Activated naive CD4-positive, alpha-beta T cell treated with anti-CD3 and anti-CD28 coated beads, Interleukin-2, amount 10 ng/mL, durations not matched to agents 7 days and 5 days (primary cell): ENCODE measurements at regions not wholly inside any gene's neighbourhood (a gene's known extent, or its start where the extent isn't known, plus 50 kb on each side); places are given as distances from the start of the nearest gene placed in this dataset.
A peak's percentile ranks its signal among the peaks of the same experiment; 100 is the strongest.

Experiments
- CTCF ChIA-PET: fragments of 350-600 bp; sonication (Branson Sonifier 250); formaldehyde crosslinking; loops from one replicate; lab custom pipeline; 2021; ENCODE audit warnings: antibody characterized with exemption; lab: Charles Lee
- DNase-seq: peaks from one replicate; pipeline ENCODE4 v3.0.0-alpha.2; 2020
- H3K27ac Mint-ChIP-seq: one replicate; pipeline ENCODE4 v1.8.0; 2021; ENCODE audit warnings: mild to moderate bottlenecking, moderate library complexity, mixed read lengths
- H3K27me3 Mint-ChIP-seq: one replicate; pipeline ENCODE4 v1.8.0; 2021; ENCODE audit warnings: mild to moderate bottlenecking, mixed read lengths
- H3K36me3 Mint-ChIP-seq: one replicate; pipeline ENCODE4 v1.8.0; 2021; ENCODE audit warnings: mixed read lengths
- H3K4me1 Mint-ChIP-seq: one replicate; pipeline ENCODE4 v1.8.0; 2021; ENCODE audit warnings: mixed read lengths
- H3K4me3 Mint-ChIP-seq: one replicate; pipeline ENCODE4 v1.8.0; 2021; ENCODE audit warnings: mild to moderate bottlenecking, moderate library complexity, mixed read lengths
- H3K9me3 Mint-ChIP-seq: one replicate; pipeline ENCODE4 v1.8.0; 2021; ENCODE audit warnings: mixed read lengths

GRCh38 chr14:56491299-56492285 lies 88.0 kb upstream of the TMEM260 start:
- H3K4me1 Mint-ChIP-seq = peaks cover 2% of the 10 kb centered on the region
- no peaks in the 10 kb centered on the region for H3K9me3 Mint-ChIP-seq
- peak; percentile 40 for DNase-seq
- no peaks in the 10 kb centered on the region for H3K36me3 Mint-ChIP-seq
- CTCF ChIA-PET = interaction anchor here (0.6 to 3.7 kb wide), 23 partner anchors 9 to 830 kb away, joined by 3 to 12 read pairs (median 4); no protein-coding TSS in a partner anchor
- no peak overlapping the region for H3K27ac Mint-ChIP-seq
- no peaks in the 10 kb centered on the region for H3K27me3 Mint-ChIP-seq
- H3K4me3 Mint-ChIP-seq = no peak overlapping the region

- H3K27me3 Mint-ChIP-seq = no peaks in the 10 kb centered on the region
- no peak overlapping the region for H3K4me3 Mint-ChIP-seq
- H3K4me1 Mint-ChIP-seq = peaks cover 2% of the 10 kb centered on the region
- no peaks in the 10 kb centered on the region for H3K9me3 Mint-ChIP-seq
- no peak for DNase-seq
- CTCF ChIA-PET = interaction anchor here (0.6 kb wide), 1 partner anchor 1059 kb away, joined by 3 read pairs; no protein-coding TSS in a partner anchor
- H3K27ac Mint-ChIP-seq = no peak overlapping the region
- no peaks in the 10 kb centered on the region for H3K36me3 Mint-ChIP-seq
These were observed 85.4 kb upstream of the TMEM260 start for GRCh38 chr14:56494167-56494566.

GRCh38 chr14:56498112-56498511 lies 81.5 kb upstream of the TMEM260 start:
- Mint-ChIP-seq H3K36me3 (no peaks in the 10 kb centered on the region), H3K27ac (no peak overlapping the region), H3K9me3 (no peaks in the 10 kb centered on the region), H3K4me3 (no peak overlapping the region), H3K27me3 (no peaks in the 10 kb centered on the region), H3K4me1 (peaks cover 4% of the 10 kb centered on the region)
- DNase-seq = no peak
- CTCF ChIA-PET = no interaction called here

GRCh38 chr14:56501909-56502530 lies 77.6 kb upstream of the TMEM260 start:
- Mint-ChIP-seq H3K9me3 (no peaks in the 10 kb centered on the region), H3K36me3 (no peaks in the 10 kb centered on the region), H3K4me1 (peaks cover 4% of the 10 kb centered on the region), H3K27me3 (peaks cover 8% of the 10 kb centered on the region), H3K4me3 (no peak overlapping the region), H3K27ac (no peak overlapping the region)
- CTCF ChIA-PET = no interaction called here
- no peak for DNase-seq

- DNase-seq = no peak
- peaks cover 8% of the 10 kb centered on the region for H3K27me3 Mint-ChIP-seq
- CTCF ChIA-PET = no interaction called here
- no peaks in the 10 kb centered on the region for H3K9me3 Mint-ChIP-seq
- H3K4me3 Mint-ChIP-seq = no peak overlapping the region
- no peaks in the 10 kb centered on the region for H3K36me3 Mint-ChIP-seq
- peaks cover 4% of the 10 kb centered on the region for H3K4me1 Mint-ChIP-seq
- H3K27ac Mint-ChIP-seq = no peak overlapping the region
These were observed 74.2 kb upstream of the TMEM260 start for GRCh38 chr14:56505361-56505760.

GRCh38 chr14:56512521-56512920 lies 67.1 kb upstream of the TMEM260 start:
- no peak overlapping the region for H3K4me3 Mint-ChIP-seq
- CTCF ChIA-PET = no interaction called here
- no peaks in the 10 kb centered on the region for H3K27me3 Mint-ChIP-seq
- no peaks in the 10 kb centered on the region for H3K4me1 Mint-ChIP-seq
- no peaks in the 10 kb centered on the region for H3K36me3 Mint-ChIP-seq
- DNase-seq = no peak
- H3K9me3 Mint-ChIP-seq = no peaks in the 10 kb centered on the region
- no peak overlapping the region for H3K27ac Mint-ChIP-seq

GRCh38 chr14:56514663-56515371 lies 64.8 kb upstream of the TMEM260 start:
- H3K9me3 Mint-ChIP-seq = no peaks in the 10 kb centered on the region
- CTCF ChIA-PET = interaction anchor here (0.9 kb wide), 1 partner anchor 25 kb away, joined by 3 read pairs; no protein-coding TSS in a partner anchor
- DNase-seq = no peak
- no peaks in the 10 kb centered on the region for H3K4me1 Mint-ChIP-seq
- H3K4me3 Mint-ChIP-seq = no peak overlapping the region
- no peak overlapping the region for H3K27ac Mint-ChIP-seq
- H3K27me3 Mint-ChIP-seq = peaks cover 8% of the 10 kb centered on the region
- H3K36me3 Mint-ChIP-seq = no peaks in the 10 kb centered on the region

- H3K9me3 Mint-ChIP-seq = no peaks in the 10 kb centered on the region
- H3K27me3 Mint-ChIP-seq = peaks cover 8% of the 10 kb centered on the region
- CTCF ChIA-PET = interaction anchor here (0.9 kb wide), 1 partner anchor 25 kb away, joined by 3 read pairs; no protein-coding TSS in a partner anchor
- no peak overlapping the region for H3K27ac Mint-ChIP-seq
- no peak for DNase-seq
- no peaks in the 10 kb centered on the region for H3K4me1 Mint-ChIP-seq
- no peak overlapping the region for H3K4me3 Mint-ChIP-seq
- H3K36me3 Mint-ChIP-seq = no peaks in the 10 kb centered on the region
These were observed 63.9 kb upstream of the TMEM260 start for GRCh38 chr14:56515739-56516138.

- CTCF ChIA-PET = no interaction called here
- no peak for DNase-seq
- Mint-ChIP-seq H3K4me1 (no peaks in the 10 kb centered on the region), H3K4me3 (no peak overlapping the region), H3K9me3 (no peaks in the 10 kb centered on the region), H3K27ac (no peak overlapping the region), H3K27me3 (peaks cover 18% of the 10 kb centered on the region), H3K36me3 (no peaks in the 10 kb centered on the region)
These were observed 57.2 kb upstream of the TMEM260 start for GRCh38 chr14:56522403-56522802.

- peaks cover 13% of the 10 kb centered on the region for H3K27me3 Mint-ChIP-seq
- no peaks in the 10 kb centered on the region for H3K36me3 Mint-ChIP-seq
- H3K4me1 Mint-ChIP-seq = no peaks in the 10 kb centered on the region
- H3K27ac Mint-ChIP-seq = no peak overlapping the region
- CTCF ChIA-PET = no interaction called here
- no peak overlapping the region for H3K4me3 Mint-ChIP-seq
- no peak for DNase-seq
- H3K9me3 Mint-ChIP-seq = no peaks in the 10 kb centered on the region
These were observed 54.5 kb upstream of the TMEM260 start for GRCh38 chr14:56524971-56525677.

- CTCF ChIA-PET = no interaction called here
- Mint-ChIP-seq H3K4me3 (no peak overlapping the region), H3K27ac (no peak overlapping the region), H3K27me3 (peaks cover 14% of the 10 kb centered on the region), H3K36me3 (no peaks in the 10 kb centered on the region), H3K4me1 (no peaks in the 10 kb centered on the region), H3K9me3 (no peaks in the 10 kb centered on the region)
- DNase-seq = no peak
These were observed 50.7 kb upstream of the TMEM260 start for GRCh38 chr14:56528927-56529326.
